ENCODE measurements at regions not wholly inside any gene's neighbourhood (a gene's known extent, or its start where the extent isn't known, plus 50 kb on each side); places are given as distances from the start of the nearest gene placed in this dataset.

DNA sequence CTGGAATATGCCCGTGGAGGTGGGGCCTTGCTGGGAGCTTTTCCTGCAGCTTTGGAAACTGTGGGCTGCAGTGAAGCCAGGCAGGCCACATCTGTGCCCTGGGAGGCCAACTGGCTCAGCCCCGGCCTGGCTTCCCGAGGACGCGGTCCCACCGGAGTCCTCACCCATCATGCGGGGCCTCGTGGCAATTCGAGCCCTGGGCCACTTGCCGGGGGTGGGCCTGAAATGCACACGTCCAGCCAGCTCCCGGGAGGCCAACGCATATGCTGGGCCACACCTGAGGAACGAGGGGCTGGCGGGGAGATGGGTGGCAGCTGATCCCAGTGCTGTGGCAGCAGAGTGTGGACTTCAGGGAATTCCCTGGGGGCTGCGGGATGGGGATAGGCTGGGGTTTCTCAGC lies 172.4 kb upstream of the GSE1 start:
- no peak for TF ChIP-seq CTCF (IDR thresholded peaks at IDR 0.05)
- TF ChIP-seq, protein P1, sequence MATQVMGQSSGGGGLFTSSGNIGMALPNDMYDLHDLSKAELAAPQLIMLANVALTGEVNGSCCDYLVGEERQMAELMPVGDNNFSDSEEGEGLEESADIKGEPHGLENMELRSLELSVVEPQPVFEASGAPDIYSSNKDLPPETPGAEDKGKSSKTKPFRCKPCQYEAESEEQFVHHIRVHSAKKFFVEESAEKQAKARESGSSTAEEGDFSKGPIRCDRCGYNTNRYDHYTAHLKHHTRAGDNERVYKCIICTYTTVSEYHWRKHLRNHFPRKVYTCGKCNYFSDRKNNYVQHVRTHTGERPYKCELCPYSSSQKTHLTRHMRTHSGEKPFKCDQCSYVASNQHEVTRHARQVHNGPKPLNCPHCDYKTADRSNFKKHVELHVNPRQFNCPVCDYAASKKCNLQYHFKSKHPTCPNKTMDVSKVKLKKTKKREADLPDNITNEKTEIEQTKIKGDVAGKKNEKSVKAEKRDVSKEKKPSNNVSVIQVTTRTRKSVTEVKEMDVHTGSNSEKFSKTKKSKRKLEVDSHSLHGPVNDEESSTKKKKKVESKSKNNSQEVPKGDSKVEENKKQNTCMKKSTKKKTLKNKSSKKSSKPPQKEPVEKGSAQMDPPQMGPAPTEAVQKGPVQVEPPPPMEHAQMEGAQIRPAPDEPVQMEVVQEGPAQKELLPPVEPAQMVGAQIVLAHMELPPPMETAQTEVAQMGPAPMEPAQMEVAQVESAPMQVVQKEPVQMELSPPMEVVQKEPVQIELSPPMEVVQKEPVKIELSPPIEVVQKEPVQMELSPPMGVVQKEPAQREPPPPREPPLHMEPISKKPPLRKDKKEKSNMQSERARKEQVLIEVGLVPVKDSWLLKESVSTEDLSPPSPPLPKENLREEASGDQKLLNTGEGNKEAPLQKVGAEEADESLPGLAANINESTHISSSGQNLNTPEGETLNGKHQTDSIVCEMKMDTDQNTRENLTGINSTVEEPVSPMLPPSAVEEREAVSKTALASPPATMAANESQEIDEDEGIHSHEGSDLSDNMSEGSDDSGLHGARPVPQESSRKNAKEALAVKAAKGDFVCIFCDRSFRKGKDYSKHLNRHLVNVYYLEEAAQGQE (IDR thresholded peaks at IDR 0.05; ENCODE audit: insufficient read depth in 1 of 2, low read depth in 2 of 2, low read length in 1 of 2), result no peak
- no peak for TF ChIP-seq TCF7L2 (IDR thresholded peaks at IDR 0.05; ENCODE audit: low read depth, low read length)
- no peak for TF ChIP-seq POLR2AphosphoS5 (IDR thresholded peaks at IDR 0.05; ENCODE audit: low read depth, low read length)
- TF ChIP-seq SIN3A (IDR thresholded peaks at IDR 0.05; ENCODE audit: borderline replicate concordance, insufficient read depth, low read depth, low read length), result no peak
